ENCODE measurements at regions not wholly inside any gene's neighbourhood (a gene's known extent, or its start where the extent isn't known, plus 50 kb on each side); places are given as distances from the start of the nearest gene placed in this dataset.

GRCh38 chr11:106306942-106307341 lies 229.5 kb downstream of the AASDHPPT start:
- intact Hi-C loops (cut with micrococcal nuclease) (no loop called here), in situ Hi-C loops (cut with MboI) (no loop called here)
- H3K9ac ChIP-seq (ENCODE audit: insufficient read depth in 1 of 2, low read depth in 2 of 2, low read length in 2 of 2): no peak overlapping the region
- BruUV-seq (replicated peaks): no TSS peak
- no peak for FAIRE-seq
- ChIA-PET POLR2A (no interaction called here), CTCF (ENCODE audit: low intra/inter-chr PET ratio) (no interaction called here)
- no peaks in the 10 kb centered on the region for H3K4me1 ChIP-seq (replicated peaks in 1 of 2; ENCODE audit: control insufficient read depth in 2 of 2, insufficient read depth in 2 of 2, low read length in 2 of 2)
- H3K27ac ChIP-seq (ENCODE audit: extremely low read depth, low read depth, low read length): no peak overlapping the region
- no peaks in the 10 kb centered on the region; the same call in 1 of the 2 replicates for H3K9me3 ChIP-seq (replicated peaks; ENCODE audit: control insufficient read depth, insufficient read depth, low read depth, low read length)
- H3K36me3 ChIP-seq (ENCODE audit: control insufficient read depth, insufficient read depth, low read length): no peaks in the 10 kb centered on the region
- no peaks in the 10 kb centered on the region for H3K79me2 ChIP-seq (ENCODE audit: control insufficient read depth, insufficient read depth, low read length)
- no peak for ATAC-seq
- H3K4me3 ChIP-seq: no peak overlapping the region
- no peaks in the 10 kb centered on the region for H3K9me1 ChIP-seq (ENCODE audit: control insufficient read depth, insufficient read depth, low read length)
- DNase-seq (ENCODE audit: extremely low read depth in 1 of 4, low spot score in 3 of 4): no peak
- no peak overlapping the region for H2AFZ ChIP-seq (ENCODE audit: low read depth, low read length)
- H3K27me3 ChIP-seq (ENCODE audit: control insufficient read depth in 2 of 2, insufficient read depth in 2 of 2, low read length in 2 of 2): no peaks in the 10 kb centered on the region
- no peak overlapping the region for H3K4me2 ChIP-seq (ENCODE audit: insufficient read depth, low read length)
- no peaks in the 10 kb centered on the region for H4K20me1 ChIP-seq (replicated peaks; ENCODE audit: control insufficient read depth, insufficient read depth, low read length)
- TF ChIP-seq FOSL1 (tag; conservative IDR thresholded peaks at IDR 0.05) (no peak), ZNF695 (CRISPR knock-in tag; IDR thresholded peaks at IDR 0.05) (no peak), BRD9 (IDR thresholded peaks at IDR 0.05; ENCODE audit: low read depth, partially characterized antibody) (no peak), SUPT5H (IDR thresholded peaks at IDR 0.05) (no peak), C11orf30 (IDR thresholded peaks at IDR 0.05; ENCODE audit: low read depth) (no peak)

GRCh38 chr11:106309070-106309684 lies 231.7 kb downstream of the AASDHPPT start:
- Histone ChIP-seq H3K36me3 (ENCODE audit: control insufficient read depth, insufficient read depth, low read length) (no peaks in the 10 kb centered on the region), H2AFZ (ENCODE audit: low read depth, low read length) (no peak overlapping the region), H3K4me1 (replicated peaks in 1 of 2; ENCODE audit: control insufficient read depth in 2 of 2, insufficient read depth in 2 of 2, low read length in 2 of 2) (no peaks in the 10 kb centered on the region), H3K27ac (ENCODE audit: extremely low read depth, low read depth, low read length) (no peak overlapping the region), H3K9ac (ENCODE audit: insufficient read depth in 1 of 2, low read depth in 2 of 2, low read length in 2 of 2) (no peak overlapping the region), H4K20me1 (replicated peaks; ENCODE audit: control insufficient read depth, insufficient read depth, low read length) (no peaks in the 10 kb centered on the region), H3K79me2 (ENCODE audit: control insufficient read depth, insufficient read depth, low read length) (no peaks in the 10 kb centered on the region), H3K27me3 (ENCODE audit: control insufficient read depth in 2 of 2, insufficient read depth in 2 of 2, low read length in 2 of 2) (no peaks in the 10 kb centered on the region), H3K4me2 (ENCODE audit: insufficient read depth, low read length) (no peak overlapping the region), H3K9me1 (ENCODE audit: control insufficient read depth, insufficient read depth, low read length) (no peaks in the 10 kb centered on the region), H3K9me3 (replicated peaks; ENCODE audit: control insufficient read depth, insufficient read depth, low read depth, low read length) (no peaks in the 10 kb centered on the region), H3K4me3 (no peak overlapping the region)
- BruUV-seq (replicated peaks): no TSS peak
- no peak for ATAC-seq
- in situ Hi-C loops (cut with MboI) (no loop called here), intact Hi-C loops (cut with micrococcal nuclease) (no loop called here)
- 0% methylated on average over 2 of the region's 2 CpGs for WGBS (ENCODE audit: insufficient coverage, low coverage, missing lambda C conversion rate)
- ChIA-PET CTCF (ENCODE audit: low intra/inter-chr PET ratio) (no interaction called here), POLR2A (no interaction called here)
- TF ChIP-seq MEIS2 (IDR thresholded peaks at IDR 0.05; ENCODE audit: partially characterized antibody) (no peak), THRB (CRISPR knock-in tag; conservative IDR thresholded peaks at IDR 0.05) (no peak), SRF (CRISPR knock-in tag; IDR thresholded peaks at IDR 0.05) (no peak), PRMT5 (CRISPR knock-in tag; IDR thresholded peaks at IDR 0.05) (no peak), PHB (CRISPR knock-in tag; IDR thresholded peaks at IDR 0.05) (no peak), ZC3H11A (IDR thresholded peaks at IDR 0.05; ENCODE audit: low read depth, low read length) (no peak), ZNF282 (CRISPR knock-in tag; IDR thresholded peaks at IDR 0.05) (no peak), SRSF9 (IDR thresholded peaks at IDR 0.05; ENCODE audit: borderline replicate concordance, low read depth, low read length) (no peak), ZNF324 (CRISPR knock-in tag; IDR thresholded peaks at IDR 0.05) (no peak), SREBF1 (IDR thresholded peaks at IDR 0.05; ENCODE audit: borderline replicate concordance, low read depth, low read length) (no peak), HMG20B (CRISPR knock-in tag; IDR thresholded peaks at IDR 0.05) (no peak), RBM25 (IDR thresholded peaks at IDR 0.05; ENCODE audit: low read depth, low read length, severe bottlenecking) (no peak)
- no peak for DNase-seq (ENCODE audit: extremely low read depth in 1 of 4, low spot score in 3 of 4)
- no peak for FAIRE-seq

All from K562 (cell line).